ENCODE measurements at regions not wholly inside any gene's neighbourhood (a gene's known extent, or its start where the extent isn't known, plus 50 kb on each side); places are given as distances from the start of the nearest gene placed in this dataset.

- no peak for DNase-seq
Observed at GRCh38 chr22:27152883-27153282, 495.5 kb downstream of the MIAT start.

GRCh38 chr22:27153386-27153785 is 496.0 kb downstream of the MIAT start:
- DNase-seq, result no peak

- no peak for DNase-seq
Observed at GRCh38 chr22:27154717-27155116, 497.3 kb downstream of the MIAT start.

GRCh38 chr22:27156821-27157489 is 499.6 kb downstream of the MIAT start:
- DNase-seq, result no peak

- DNase-seq, result no peak
Observed at GRCh38 chr22:27157666-27158370, 500.4 kb downstream of the MIAT start.

GRCh38 chr22:27159016-27159415 is 501.6 kb downstream of the MIAT start:
- DNase-seq, result no peak

- DNase-seq, result no peak
Observed at GRCh38 chr22:27159716-27160295, 502.4 kb downstream of the MIAT start.

- no peak for DNase-seq
Observed at GRCh38 chr22:27163162-27164137, 506.1 kb downstream of the MIAT start.

GRCh38 chr22:27164781-27165503 is 507.6 kb downstream of the MIAT start:
- DNase-seq, result no peak

- no peak for DNase-seq
Observed at GRCh38 chr22:27168681-27169080, 511.3 kb downstream of the MIAT start.

GRCh38 chr22:27170491-27170890 is 513.1 kb downstream of the MIAT start:
- no peak for DNase-seq

- DNase-seq, result no peak
Observed at GRCh38 chr22:27171212-27171611, 513.8 kb downstream of the MIAT start.

GRCh38 chr22:27173530-27173929 is 516.1 kb downstream of the MIAT start:
- DNase-seq, result no peak

GRCh38 chr22:27175021-27175838 is 517.8 kb downstream of the MIAT start:
- no peak for DNase-seq

GRCh38 chr22:27175974-27176373 is 518.6 kb downstream of the MIAT start:
- no peak for DNase-seq

- DNase-seq, result no peak
Observed at GRCh38 chr22:27179161-27179560, 521.8 kb downstream of the MIAT start.

- no peak for DNase-seq
Observed at GRCh38 chr22:27181537-27181936, 524.1 kb downstream of the MIAT start.

- DNase-seq, result no peak
Observed at GRCh38 chr22:27183474-27183873, 526.1 kb downstream of the MIAT start.

- no peak for DNase-seq
Observed at GRCh38 chr22:27185099-27185709, 527.8 kb downstream of the MIAT start.

GRCh38 chr22:27185760-27186302 is 528.4 kb downstream of the MIAT start:
- no peak for DNase-seq

GRCh38 chr22:27186643-27187042 is 529.3 kb downstream of the MIAT start:
- DNase-seq, result no peak

Measured in activated CD4-positive, alpha-beta T cell treated with anti-CD3 and anti-CD28 coated beads, Interleukin-2, amount 50 U/mL, for 16 hours (primary cell).